HEK293T (cell line): ENCODE measurements at regions not wholly inside any gene's neighbourhood (a gene's known extent, or its start where the extent isn't known, plus 50 kb on each side); places are given as distances from the start of the nearest gene placed in this dataset.
"Not testable (repeated sequence)": the region's sequence is repeated elsewhere in the genome, so short reads cannot be mapped to it uniquely, and the experiment has no call there.

Experiments used
- ARNT ChIP-seq: fragments of 450-650 bp; IDR thresholded peaks from 2 replicates; pipeline ENCODE4 v1.6.1; 2017; ENCODE audit warnings: mild to moderate bottlenecking
- BHLHE40 ChIP-seq: fragments of 450-650 bp; IDR thresholded peaks from 2 replicates; pipeline ENCODE4 v1.6.1; 2016; ENCODE audit warnings: mild to moderate bottlenecking, moderate library complexity, borderline replicate concordance
- CTBP1 ChIP-seq: fragments of 450-650 bp; IDR thresholded peaks from 2 replicates; pipeline ENCODE4 v1.6.1; 2016; ENCODE audit warnings: borderline replicate concordance
- ELF4 ChIP-seq: fragments of 450-650 bp; IDR thresholded peaks from 2 replicates; pipeline ENCODE4 v1.6.1; 2017; ENCODE audit warnings: antibody characterized with exemption
- FOXA1 ChIP-seq: fragments of 450-650 bp; IDR thresholded peaks from 2 replicates; pipeline ENCODE4 v1.6.1; 2016; ENCODE audit warnings: mild to moderate bottlenecking
- FOXK2 ChIP-seq: fragments of 450-650 bp; IDR thresholded peaks from 2 replicates; pipeline ENCODE4 v1.6.1; 2016; ENCODE audit warnings: mild to moderate bottlenecking
- HDGF ChIP-seq: fragments of 450-650 bp; IDR thresholded peaks from 2 replicates; pipeline ENCODE4 v1.6.1; 2017; ENCODE audit warnings: antibody characterized with exemption, borderline replicate concordance
- LEF1 ChIP-seq: fragments of 450-650 bp; IDR thresholded peaks from 2 replicates; pipeline ENCODE4 v1.6.1; 2017; ENCODE audit warnings: mild to moderate bottlenecking, borderline replicate concordance
- NFRKB ChIP-seq: fragments of 450-650 bp; IDR thresholded peaks from 2 replicates; pipeline ENCODE4 v1.6.1; 2016; ENCODE audit warnings: mild to moderate bottlenecking, moderate library complexity
- SUZ12 ChIP-seq: fragments of 450-650 bp; IDR thresholded peaks from 2 replicates; pipeline ENCODE4 v1.6.1; 2016; ENCODE audit warnings: mild to moderate bottlenecking
- ZNF384 ChIP-seq: fragments of 450-650 bp; IDR thresholded peaks from 2 replicates; pipeline ENCODE4 v1.6.1; 2016

DNA sequence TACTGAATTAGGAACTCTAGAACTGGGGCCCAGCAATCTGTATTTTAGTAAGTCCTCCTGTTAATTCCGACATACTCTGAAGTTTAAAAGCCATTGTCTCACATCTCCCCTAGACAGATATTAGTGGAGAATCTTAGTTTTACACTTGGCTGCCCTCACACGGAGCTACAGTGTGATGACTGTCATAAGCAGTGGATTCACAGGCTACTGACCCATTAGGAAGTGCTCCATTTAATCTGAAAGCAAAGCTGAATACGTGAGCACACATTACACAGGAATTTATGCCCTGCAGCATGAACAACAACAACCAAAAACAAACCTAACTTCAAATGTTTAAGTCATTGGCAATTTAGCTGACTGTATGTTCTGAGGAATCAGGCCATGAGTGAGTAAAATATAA is 416.4 kb upstream of the ANKRD20A1 start:
- not testable (repeated sequence) for TF ChIP-seq ARNT, SUZ12, NFRKB, ELF4, FOXA1, FOXK2, LEF1, ZNF384, HDGF, CTBP1, BHLHE40
